Amniotic epithelial cell (primary cell): ENCODE measurements at regions not wholly inside any gene's neighbourhood (a gene's known extent, or its start where the extent isn't known, plus 50 kb on each side); places are given as distances from the start of the nearest gene placed in this dataset.
"Not testable (repeated sequence)": the region's sequence is repeated elsewhere in the genome, so short reads cannot be mapped to it uniquely, and the experiment has no call there.

ENCODE experiments used
- DNase-seq: peaks from one replicate; pipeline ENCODE4 v3.0.0-alpha.2; 2010; ENCODE audit warnings: low read depth

DNA sequence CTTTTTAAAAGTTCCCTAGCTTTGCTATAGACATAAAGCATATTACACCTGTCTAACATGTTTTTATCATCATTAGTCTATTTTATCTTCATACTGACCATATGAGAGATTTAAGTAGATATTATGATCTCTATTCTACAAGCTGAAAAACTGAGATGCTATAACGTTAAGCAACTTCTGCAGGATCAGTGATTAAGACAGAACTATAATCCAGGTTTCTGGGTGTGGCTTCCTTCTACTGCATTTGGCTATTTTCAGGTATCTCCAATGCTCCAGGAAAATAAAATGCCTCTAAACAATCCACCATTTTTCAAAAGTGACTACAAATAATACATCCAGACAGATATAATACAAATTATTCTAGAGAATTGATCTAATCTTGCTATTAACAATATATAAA lies 53.4 kb downstream of the RGS2 start:
- DNase-seq: no peak

DNA sequence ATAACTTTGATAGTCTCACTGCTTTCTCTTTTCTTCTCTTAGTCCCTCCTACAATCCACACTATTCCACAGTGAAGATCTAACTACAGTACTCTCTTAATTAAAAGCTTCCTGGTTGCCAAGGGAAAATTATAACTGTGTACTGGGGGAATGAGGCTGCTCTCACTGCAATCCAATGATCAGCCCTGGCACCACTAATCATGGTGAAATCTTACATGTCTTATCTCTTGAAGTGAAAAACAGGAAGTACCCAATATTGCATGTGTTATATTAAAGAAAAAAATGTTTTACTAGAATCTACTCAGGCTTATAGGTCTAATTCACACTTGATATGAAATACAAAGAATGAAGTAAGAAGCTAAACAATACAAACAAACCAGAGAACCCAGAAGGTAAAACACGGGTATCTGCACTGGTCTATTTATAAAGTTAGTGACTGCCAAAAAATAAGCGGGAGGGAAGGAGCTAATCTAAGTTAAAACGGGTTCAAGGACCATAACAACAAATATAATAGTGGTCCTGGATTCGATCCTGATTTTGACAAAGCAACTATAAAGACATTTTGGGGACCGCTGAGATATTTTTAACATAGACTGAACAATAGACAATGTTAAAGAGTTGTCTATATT lies 57.5 kb downstream of the RGS2 start:
- DNase-seq: peak; percentile 49

DNA sequence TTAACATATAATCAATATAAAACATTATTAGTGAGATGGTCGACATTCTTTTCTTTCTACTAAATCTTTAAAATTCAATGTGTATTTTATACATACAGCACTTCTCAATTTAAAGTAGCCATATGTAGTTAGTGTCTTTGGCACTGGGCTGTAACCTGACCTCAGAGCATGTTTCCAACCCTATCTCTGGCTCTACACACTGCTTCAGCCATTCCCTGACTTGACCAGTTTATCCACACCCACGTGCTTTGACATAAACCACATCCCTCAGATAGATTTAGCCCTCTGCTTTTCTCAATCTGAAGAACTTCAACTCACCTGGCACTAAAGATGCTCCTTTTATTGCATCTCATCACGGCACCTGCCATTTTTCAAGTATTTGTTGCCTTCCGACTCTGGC lies 58.3 kb downstream of the RGS2 start:
- DNase-seq: no peak

DNA sequence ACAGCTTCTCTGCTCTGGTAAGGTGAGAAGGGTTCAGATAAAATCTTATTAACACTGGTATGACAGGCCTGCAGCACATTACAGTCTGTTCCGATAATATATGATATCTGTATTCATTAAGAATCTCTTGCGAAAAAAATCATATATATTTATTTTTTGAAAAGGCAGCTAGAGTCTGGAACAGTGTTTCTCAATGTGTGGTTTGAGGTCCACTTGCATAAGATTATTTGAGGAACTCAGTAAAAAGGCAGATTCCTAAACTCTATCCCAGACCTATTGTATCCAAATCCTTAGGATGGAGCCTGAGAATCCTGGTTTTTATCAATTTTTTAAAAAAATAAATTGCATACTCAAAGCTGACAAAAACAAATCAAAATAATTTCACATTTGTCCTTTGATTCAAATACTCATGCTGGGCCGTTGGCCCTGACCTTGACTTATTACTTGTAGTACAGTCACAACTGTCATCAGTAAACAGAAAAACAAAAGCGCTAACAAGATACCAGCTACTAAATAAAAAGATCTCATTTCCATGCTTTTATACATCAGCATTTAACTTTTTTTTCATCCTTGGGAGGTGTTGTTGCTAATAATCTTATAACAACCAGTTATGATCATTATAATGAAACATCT lies 60.6 kb downstream of the RGS2 start:
- peak; percentile 54 for DNase-seq

DNA sequence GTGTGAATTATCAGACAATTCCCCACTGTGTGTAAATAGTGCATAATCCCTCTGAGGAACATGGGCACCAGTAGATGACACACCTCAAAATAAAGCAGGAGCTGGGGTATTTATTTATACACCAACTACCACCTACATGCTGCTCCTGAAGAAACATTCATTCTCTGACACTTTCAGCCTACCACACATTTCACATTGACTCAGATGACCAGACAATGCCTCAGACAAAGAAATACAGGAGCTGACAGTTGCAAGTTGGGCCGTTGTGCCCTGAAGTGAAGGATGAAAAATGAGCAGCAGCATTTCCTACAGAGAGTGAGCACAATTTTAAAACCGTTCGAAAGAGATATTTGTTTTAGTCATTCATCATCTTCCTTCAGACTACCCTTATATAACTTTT lies 63.2 kb downstream of the RGS2 start:
- DNase-seq: no peak

DNA sequence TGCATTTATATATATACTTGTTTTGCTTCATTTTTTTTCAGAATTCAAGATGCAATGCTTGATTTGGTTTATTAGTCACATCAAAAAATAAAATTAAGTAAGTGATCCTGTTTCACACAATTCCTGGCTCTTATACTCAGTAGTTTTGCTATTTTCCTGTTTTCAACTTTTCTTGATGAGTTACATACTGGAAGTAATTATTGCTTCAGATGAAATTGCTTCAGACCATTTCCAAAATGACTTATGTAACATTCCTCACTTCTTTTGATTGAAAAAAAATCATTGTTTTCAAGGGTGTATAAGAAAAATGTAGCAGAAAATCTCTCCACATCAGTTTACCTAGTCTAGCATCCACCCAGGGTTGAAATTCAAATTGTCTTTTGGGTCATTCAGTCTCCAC lies 65.0 kb downstream of the RGS2 start:
- DNase-seq: no peak

DNA sequence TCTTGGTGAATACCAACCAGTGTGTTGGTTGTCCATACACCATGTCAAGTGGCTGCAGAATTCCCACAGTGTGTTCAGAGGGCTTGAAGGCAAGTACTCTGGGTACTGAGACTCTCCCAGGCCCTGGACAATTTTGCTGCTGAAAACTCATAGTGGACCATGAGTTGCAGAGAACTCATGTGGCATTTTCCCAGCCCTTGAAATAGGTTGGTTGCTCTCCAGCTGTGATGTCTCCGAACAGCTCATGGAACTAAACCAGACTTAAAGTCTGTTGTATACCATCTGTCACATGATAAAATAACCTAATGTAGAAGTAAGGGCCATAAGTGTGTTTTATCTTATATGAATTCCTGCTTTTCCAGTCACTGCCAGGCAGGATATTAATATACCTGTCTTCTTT lies 67.8 kb downstream of the RGS2 start:
- no peak for DNase-seq

DNA sequence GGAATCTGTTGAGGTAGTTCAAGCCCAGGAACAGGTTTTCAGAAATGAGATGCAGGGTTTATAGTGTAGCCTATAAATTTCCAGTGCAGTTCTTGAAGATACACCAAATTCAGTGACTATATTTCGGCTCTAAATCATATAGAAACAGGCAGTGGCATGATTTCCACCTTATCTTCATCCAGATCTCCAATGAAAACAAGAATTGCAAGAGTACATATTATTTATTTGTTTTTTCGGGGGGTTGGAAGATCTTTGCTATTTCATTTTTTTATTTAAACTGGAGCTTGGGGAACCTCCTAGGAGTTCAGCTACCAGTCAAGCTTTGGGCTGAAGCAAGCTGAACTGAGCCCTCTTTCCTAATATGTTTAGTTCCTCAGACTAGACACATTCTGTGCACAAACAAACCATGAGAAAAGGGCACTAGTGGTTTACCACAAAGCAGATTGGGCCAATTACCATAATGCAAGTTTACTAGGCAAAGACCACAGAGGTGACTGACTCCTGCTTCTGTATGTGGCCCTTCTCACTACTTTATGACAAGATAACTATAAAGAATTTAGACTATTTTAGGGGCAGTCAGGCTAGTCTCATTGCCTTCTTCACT lies 68.5 kb downstream of the RGS2 start:
- DNase-seq: peak; percentile 77

DNA sequence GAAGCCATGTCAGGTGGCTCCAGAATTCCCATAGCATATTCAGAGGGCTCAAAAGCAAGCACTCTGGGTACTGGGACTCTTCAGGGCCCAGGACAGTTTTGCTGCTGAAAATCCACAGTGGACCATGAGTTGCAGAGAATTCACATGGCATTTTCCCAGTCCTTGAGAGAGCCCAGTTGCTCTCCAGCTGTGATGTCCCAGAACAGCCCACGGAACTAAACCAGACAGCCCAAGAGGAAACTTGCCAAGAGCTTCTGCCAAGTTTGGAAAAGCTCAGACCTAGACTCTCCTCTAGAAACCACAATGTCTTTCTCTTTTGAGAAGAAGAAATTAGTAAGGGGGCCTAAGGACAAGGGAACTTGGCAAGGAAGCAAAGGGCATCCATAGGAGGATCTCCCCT lies 69.4 kb downstream of the RGS2 start:
- peak; percentile 65 for DNase-seq

DNA sequence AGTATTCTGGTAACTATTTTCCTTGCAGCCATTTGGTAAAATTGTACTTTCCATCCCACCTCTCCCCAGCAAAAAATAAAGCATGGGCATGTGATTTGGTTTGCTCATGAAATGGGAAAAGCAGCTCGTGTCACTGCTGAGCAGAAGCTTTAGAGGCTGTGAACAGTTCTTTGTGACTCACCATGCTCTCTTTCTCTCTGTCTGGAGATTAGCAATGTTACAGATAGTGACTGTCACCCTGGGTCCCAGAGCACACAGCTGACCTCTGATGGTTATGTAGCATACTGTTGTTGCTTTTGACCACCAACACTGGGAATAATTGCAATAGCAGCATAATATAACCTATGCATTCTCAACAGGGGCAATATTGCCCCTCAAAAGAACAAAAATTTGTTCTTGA lies 70.6 kb downstream of the RGS2 start:
- peak; percentile 42 for DNase-seq

DNA sequence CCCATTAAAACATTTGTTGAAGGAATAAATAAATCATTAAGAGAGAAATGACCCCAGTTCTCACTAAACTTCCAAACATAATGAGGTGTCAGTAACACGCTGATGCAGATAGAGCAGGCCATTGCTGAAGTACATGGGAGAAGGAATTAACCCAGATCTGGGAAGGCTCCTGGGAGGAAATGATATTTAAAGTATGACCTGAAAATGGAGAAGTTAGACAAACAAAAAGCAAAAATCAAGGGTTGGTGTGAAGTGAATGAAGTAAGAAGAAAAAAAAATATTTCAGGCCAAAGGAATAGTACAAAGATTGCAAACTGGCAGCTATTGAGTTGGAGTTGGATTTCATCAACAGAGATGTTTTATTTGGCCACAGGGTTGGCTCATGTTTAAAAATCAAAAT lies 71.4 kb downstream of the RGS2 start:
- DNase-seq: no peak

DNA sequence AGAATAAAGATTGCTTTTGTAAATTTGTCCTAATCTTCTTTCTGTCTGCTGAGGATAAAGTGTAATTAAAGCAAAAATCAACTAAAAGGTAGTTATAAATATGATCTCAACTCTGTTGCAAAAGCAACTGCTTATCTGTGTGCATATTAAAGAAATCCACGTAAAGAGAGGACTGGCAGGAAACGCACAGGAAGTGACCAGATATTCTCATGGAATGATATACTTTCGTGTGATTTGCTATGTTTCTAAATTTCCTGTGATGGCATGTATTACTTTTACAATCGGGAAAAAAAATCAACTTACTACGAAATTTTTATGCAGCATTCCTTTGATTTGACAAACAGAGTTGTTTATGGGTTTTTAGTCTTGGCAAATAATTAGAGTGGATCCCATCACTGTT lies 75.4 kb downstream of the RGS2 start:
- no peak for DNase-seq

DNA sequence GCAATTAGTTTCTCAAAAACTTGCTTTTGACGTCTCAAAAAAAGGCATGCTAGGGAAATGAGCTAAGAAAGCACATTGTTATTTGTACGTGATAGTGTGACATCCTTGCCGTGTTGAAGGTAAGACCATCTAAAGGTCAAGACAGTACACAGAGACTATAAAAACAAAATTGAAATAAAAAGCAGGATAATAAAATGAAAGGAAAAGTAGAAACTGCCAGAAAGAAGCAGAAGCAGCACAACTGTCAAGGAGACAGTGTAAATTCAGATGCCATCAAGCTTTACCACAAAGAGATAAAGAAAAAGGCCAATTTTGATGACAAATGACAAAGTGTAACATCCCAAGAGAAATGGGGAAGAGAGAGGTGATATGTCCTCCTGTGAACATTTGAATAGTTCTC lies 76.5 kb downstream of the RGS2 start:
- DNase-seq: not testable (repeated sequence)

DNA sequence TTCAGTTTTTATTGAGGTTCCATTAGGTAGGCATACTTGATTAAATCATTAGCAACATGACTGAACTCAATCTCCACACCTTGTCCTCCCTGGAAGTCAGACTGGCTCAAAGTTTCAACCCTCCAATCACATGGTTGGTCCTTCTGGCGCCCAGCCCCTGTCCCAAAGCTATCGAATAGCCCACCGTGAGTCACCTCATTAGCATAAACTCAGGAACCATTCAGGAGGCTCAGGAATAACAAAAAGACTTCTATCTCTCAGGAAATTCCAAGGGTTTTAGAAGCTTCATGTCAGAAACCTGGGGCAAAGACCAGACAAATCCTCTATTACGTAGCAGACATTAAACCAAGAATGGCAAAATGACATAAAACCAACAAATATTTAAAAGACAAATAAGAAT lies 78.6 kb downstream of the RGS2 start:
- DNase-seq: no peak

DNA sequence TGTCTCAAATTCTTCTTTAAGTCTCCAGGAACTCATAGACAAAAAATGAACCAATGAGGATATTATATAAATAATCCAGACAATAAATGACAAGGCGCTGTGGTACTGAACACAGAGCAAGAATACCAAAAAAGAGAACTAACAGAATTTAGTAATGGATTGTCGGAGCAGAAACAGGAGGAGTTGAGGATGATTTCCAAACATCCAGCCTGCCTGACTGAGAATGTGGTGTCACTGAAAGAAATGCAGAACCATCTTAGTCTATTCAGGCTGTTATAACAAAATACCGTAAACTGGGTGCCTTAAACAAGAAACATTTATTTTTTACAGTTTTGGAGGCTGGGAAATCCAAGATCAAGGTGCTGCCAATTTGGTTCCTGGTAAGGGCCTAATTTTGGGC lies 79.7 kb downstream of the RGS2 start:
- DNase-seq: no peak

DNA sequence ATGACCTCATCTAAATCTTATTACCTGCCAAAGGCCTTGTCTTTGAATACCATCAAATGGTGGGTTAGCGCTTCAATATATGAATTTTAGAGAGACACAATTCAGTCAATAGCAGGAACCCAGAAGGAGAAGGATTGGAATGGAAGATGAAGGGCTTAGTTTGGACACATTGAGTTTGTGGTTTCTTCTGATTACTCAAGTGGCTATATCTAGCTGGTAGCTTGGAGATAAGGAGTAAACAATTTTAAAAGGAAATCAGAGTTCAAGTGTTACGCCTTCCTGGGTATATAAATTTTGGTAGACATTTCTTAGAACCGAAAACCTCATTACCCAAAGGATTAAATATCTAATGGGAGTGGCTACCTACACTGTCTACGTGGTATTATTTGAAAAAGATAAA lies 80.2 kb downstream of the RGS2 start:
- peak; percentile 68 for DNase-seq

DNA sequence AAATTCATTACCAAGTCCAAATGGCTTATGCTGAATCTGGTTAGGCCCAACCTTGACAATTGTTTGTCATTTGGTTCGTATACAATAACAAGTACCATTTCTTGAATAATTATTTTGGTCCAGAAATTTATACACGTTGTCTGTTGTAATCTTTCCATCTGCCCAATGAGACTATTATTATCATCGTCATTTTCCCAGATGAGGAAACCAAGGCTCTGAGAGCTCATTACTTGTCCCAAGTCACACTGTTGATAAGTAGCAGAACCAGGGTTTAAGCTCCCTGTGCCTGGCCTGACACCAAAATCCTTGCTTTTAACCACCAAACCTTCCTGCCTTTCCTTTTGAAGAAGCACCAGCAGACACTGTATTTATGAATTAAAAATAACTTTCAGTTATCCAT lies 81.3 kb downstream of the RGS2 start:
- DNase-seq: no peak

DNA sequence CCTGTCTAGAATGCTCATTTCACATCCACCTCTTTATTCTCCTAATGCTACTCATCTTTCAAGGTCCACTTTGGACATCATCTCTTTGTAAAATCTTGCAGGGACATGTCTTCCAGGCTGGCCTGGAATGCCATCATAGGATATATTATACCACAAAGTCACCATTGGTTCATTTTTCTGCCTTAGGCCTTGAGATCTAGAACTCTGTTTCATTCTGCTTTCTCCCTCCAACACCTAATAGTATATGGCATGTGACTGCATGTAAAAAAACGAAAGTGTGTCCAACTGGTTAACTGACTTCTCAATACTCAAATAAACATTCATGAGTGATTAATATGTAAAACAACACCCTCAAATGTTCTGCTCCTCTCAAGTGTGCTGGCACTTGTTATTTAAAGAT lies 84.1 kb downstream of the RGS2 start:
- no peak for DNase-seq

DNA sequence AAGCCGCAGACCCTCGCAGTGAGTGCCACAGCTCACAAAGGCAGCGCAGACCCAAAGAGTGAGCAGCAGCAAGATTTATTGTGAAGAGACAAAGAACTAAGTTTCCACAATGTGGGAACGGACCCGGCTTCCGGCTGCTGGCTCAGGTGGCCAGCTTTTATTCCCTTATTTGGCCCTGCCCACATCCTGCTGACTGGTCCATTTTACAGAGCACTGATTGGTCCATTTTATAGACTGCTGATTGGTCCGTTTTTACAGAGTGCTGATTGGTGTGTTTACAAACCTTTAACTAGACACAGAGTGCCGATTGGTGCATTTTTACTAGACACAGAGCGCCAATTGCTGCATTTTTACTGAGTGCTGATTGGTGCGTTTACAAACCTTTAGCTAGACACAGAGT lies 86.6 kb downstream of the RGS2 start:
- not testable (repeated sequence) for DNase-seq

DNA sequence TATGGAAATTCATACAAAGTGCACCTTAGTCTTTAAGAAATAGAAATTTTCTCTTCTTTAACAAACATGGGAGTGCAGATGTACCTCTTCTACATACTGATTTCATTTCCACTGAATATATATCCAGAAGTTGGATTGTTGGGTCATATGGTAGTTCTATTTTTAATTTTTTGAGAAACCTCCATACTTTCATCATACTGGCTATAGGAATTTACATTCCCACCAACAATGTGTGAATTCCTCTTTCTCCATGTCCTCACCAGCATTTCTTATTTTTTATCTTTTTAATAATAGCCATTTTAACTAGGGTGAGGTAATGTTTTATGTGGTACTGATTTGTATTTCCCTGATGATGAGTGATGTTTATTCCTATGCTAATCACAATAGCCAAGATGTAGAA lies 87.5 kb downstream of the RGS2 start:
- no peak for DNase-seq

DNA sequence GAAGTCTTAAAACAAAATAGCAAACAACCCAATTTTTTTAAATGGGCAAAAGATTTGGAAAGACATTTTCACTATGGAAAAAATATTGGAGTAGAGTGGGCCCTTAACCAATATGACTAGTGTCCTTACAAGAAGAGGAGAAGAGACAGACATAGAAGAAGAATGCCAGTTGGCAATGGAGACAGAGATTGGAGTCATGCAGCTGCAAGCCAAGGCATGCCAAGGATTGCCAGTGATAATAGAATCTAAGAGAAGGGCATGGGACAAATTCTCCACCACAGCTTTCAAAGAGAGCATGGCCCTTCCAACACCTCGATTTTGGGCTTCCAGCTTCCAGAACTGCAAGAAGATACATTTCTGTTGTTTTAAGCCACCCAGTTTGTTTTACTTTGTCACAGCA lies 92.7 kb downstream of the RGS2 start:
- no peak for DNase-seq

DNA sequence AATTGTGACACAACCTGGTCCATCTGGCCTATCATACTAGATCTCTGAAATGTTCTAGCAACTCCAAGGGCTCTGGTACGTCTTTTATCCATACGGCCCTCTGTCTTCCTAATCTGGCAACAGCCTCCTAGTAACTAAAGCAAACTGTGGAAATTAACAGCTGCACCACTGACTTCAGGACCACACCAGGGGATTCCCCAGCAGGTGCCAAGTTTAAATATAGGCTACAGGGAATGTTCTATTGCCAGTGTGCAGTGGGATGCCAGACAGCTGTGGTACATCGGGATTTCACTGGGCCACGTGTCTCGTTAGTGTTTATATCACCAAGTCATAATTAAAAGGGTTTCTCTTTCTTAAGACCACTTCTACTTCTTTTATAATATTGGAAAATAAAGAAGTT lies 94.3 kb downstream of the RGS2 start:
- DNase-seq: no peak

DNA sequence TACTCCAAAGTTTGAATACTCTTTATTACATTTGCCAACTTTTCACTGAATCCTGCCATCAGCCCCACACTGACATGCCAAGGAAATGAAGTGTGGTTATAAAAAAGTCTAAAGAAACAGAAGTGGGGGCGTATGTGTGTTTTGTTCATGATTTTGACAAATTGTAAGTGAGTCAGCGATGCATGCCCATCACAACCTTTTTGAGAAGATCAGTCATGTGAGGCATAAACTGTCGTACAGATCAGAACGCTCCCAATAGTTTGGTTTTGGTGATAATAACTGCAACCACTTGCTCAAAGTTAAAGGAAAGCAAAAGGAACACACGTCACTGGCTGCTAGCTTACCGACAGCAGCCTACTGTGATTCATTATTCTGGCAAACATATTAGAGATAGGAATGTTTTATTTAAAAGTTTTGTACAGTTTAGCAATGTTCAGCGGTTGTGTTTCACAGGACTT lies 95.6 kb downstream of the RGS2 start:
- DNase-seq: peak; percentile 98

DNA sequence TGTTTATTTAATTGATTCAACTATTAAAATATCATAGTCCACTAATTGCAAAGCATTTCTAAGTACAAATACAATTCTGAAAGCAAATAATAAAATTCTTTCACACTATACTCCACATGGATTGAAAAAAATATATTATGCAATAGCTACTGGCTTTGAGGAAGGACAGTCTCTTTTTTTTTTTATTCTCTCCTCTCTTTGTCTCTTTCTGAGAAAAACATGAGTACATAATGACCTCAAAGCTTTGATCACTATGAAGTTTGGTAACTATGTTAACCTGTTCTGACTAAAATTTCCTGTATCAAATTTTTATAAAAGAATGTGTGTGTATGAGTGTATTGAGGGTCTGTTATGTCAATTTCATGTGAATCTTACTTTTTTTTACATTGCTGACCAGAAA lies 96.2 kb downstream of the RGS2 start:
- peak; percentile 50 for DNase-seq
